IMR-90 (cell line): ENCODE measurements at regions not wholly inside any gene's neighbourhood (a gene's known extent, or its start where the extent isn't known, plus 50 kb on each side); places are given as distances from the start of the nearest gene placed in this dataset.
A peak's percentile ranks its signal among the peaks of the same experiment; 100 is the strongest.

Experiments used
- ATAC-seq: fragments of 200-7000 bp; cut with Tn5 transposase; 2 replicates; pipeline ENCODE4 v1.9.1; 2020; ENCODE audit warnings: low read depth, mild to moderate bottlenecking, moderate library complexity
- BruUV-seq: library from RNA; stranded (reverse); fragments of 400-500 nt; replicated peaks from 2 replicates; lab custom pipeline; 2021; lab: Mats Ljungman, UMichigan
- CTCF ChIA-PET: fragments of 300-600 bp; formaldehyde crosslinking; extraction: SDS; loops from one replicate; lab custom pipeline; 2021; ENCODE audit warnings: antibody characterized with exemption; lab: Yijun Ruan, JAX
- POLR2A ChIA-PET: fragments of 300-600 bp; sonication (Branson Sonifier 250); formaldehyde crosslinking; loops from one replicate; lab custom pipeline; 2022; ENCODE audit warnings: antibody characterized with exemption; ENCODE audit not compliant: unreplicated experiment; lab: Charles Lee
- DNase-seq: peaks from one replicate; pipeline ENCODE4 v3.0.0; 2013
- H2AFZ ChIP-seq: replicated peaks from 2 replicates; pipeline ENCODE3; 2013; ENCODE audit warnings: low read length, mild to moderate bottlenecking; ENCODE audit not compliant: poor library complexity
- H2AK5ac ChIP-seq: 2 replicates; pipeline ENCODE4 v1.6.1; 2013; ENCODE audit warnings: low read depth, low read length, inconsistent platforms
- H2AK9ac ChIP-seq: replicated peaks from 2 replicates; pipeline ENCODE3; 2013; ENCODE audit warnings: mild to moderate bottlenecking, low read depth, low read length, moderate library complexity; ENCODE audit not compliant: poor library complexity
- H2BK120ac ChIP-seq: 2 replicates; pipeline ENCODE4 v1.6.1; 2013; ENCODE audit warnings: low read depth, low read length, inconsistent platforms
- H2BK15ac ChIP-seq: 3 replicates; pipeline ENCODE4 v1.6.1; 2013; ENCODE audit warnings: low read depth, low read length, inconsistent platforms
- H2BK20ac ChIP-seq: 2 replicates; pipeline ENCODE4 v1.6.1; 2013; ENCODE audit warnings: low read depth, mild to moderate bottlenecking, inconsistent platforms, low read length, moderate library complexity
- H2BK5ac ChIP-seq: 2 replicates; pipeline ENCODE4 v1.6.1; 2013; ENCODE audit warnings: mild to moderate bottlenecking, low read depth, low read length, inconsistent platforms; ENCODE audit not compliant: poor library complexity, severe bottlenecking
- H3K14ac ChIP-seq: replicated peaks from 2 replicates; pipeline ENCODE4 v1.6.1; 2013; ENCODE audit warnings: low read depth, low read length, inconsistent platforms
- H3K18ac ChIP-seq: 2 replicates; pipeline ENCODE4 v1.6.1; 2013; ENCODE audit warnings: low read depth, low read length, control low read depth
- H3K23ac ChIP-seq: 2 replicates; pipeline ENCODE4 v1.6.1; 2013; ENCODE audit warnings: low read depth, low read length, inconsistent platforms
- H3K27ac ChIP-seq: 2 replicates; pipeline ENCODE4 v1.5.1; 2013; ENCODE audit warnings: mild to moderate bottlenecking, control low read depth, low read length; ENCODE audit not compliant: insufficient read depth
- H3K27me3 ChIP-seq: 2 replicates; pipeline ENCODE4 v1.6.1; 2013; ENCODE audit warnings: low read length; ENCODE audit not compliant: control insufficient read depth, insufficient read depth
- H3K36me3 ChIP-seq: 2 replicates; pipeline ENCODE4 v1.6.1; 2013; ENCODE audit warnings: low read length, mixed read lengths; ENCODE audit not compliant: control insufficient read depth, insufficient read depth
- H3K4ac ChIP-seq: 2 replicates; pipeline ENCODE4 v1.6.1; 2013; ENCODE audit warnings: low read depth, low read length, inconsistent platforms
- H3K4me1 ChIP-seq: 2 replicates; pipeline ENCODE4 v1.6.1; 2013; ENCODE audit warnings: low read length, mixed read lengths; ENCODE audit not compliant: control insufficient read depth, insufficient read depth
- H3K4me2 ChIP-seq: 2 replicates; pipeline ENCODE4 v1.6.1; 2013; ENCODE audit warnings: low read depth, mild to moderate bottlenecking, control low read depth, low read length, moderate library complexity
- H3K4me3 ChIP-seq: 2 replicates; pipeline ENCODE4 v1.5.1; 2013; ENCODE audit warnings: low read depth, mild to moderate bottlenecking, control low read depth, low read length, moderate library complexity; ENCODE audit not compliant: insufficient read depth
- H3K56ac ChIP-seq: 2 replicates; pipeline ENCODE4 v1.6.1; 2013; ENCODE audit warnings: low read length, inconsistent platforms; ENCODE audit not compliant: insufficient read depth; ENCODE audit errors: extremely low read depth
- H3K79me1 ChIP-seq, 2 experiments: 2 replicates each; pipeline ENCODE4 v1.6.1; 2013; ENCODE audit warnings: low read length in 2 of 2, inconsistent platforms in 1 of 2, low read depth in 1 of 2
- H3K9ac ChIP-seq: 2 replicates; pipeline ENCODE4 v1.6.1; 2013; ENCODE audit warnings: low read depth, low read length, control low read depth
- H3K9me1 ChIP-seq: 2 replicates; pipeline ENCODE4 v1.6.1; 2013; ENCODE audit warnings: low read length, inconsistent platforms; ENCODE audit not compliant: insufficient read depth
- H3K9me3 ChIP-seq: 2 replicates; pipeline ENCODE4 v1.6.1; 2013; ENCODE audit warnings: low read length; ENCODE audit not compliant: control insufficient read depth, insufficient read depth
- H4K20me1 ChIP-seq: 2 replicates; pipeline ENCODE4 v1.6.1; 2013; ENCODE audit warnings: low read length, inconsistent platforms; ENCODE audit not compliant: insufficient read depth
- H4K5ac ChIP-seq: 2 replicates; pipeline ENCODE4 v1.6.1; 2013; ENCODE audit warnings: mild to moderate bottlenecking, low read depth, low read length, control low read depth
- H4K8ac ChIP-seq, 2 experiments: 2 replicates each; pipeline ENCODE4 v1.6.1; 2013; ENCODE audit warnings: low read depth in 2 of 2, low read length in 2 of 2, control low read depth in 1 of 2, inconsistent platforms in 1 of 2
- H4K91ac ChIP-seq: 2 replicates; pipeline ENCODE4 v1.6.1; 2013; ENCODE audit warnings: low read depth, low read length, inconsistent platforms; ENCODE audit not compliant: insufficient read depth
- BHLHE40 ChIP-seq: fragments of 150-350 bp; IDR thresholded peaks from 2 replicates; pipeline ENCODE4 v1.6.1; 2016; ENCODE audit warnings: mild to moderate bottlenecking, low read depth, low read length
- CTCF ChIP-seq: conservative IDR thresholded peaks from 2 replicates; pipeline ENCODE4 v1.5.1; 2012; ENCODE audit warnings: mild to moderate bottlenecking, low read depth, low read length, improper control_type of control experiment
- ELK1 ChIP-seq: fragments of 150-350 bp; IDR thresholded peaks from 2 replicates; pipeline ENCODE4 v1.6.1; 2016; ENCODE audit warnings: low read depth, mild to moderate bottlenecking, low read length, moderate library complexity, borderline replicate concordance
- FOS ChIP-seq: fragments of 150-350 bp; IDR thresholded peaks from 2 replicates; pipeline ENCODE4 v1.6.1; 2016; ENCODE audit warnings: low read depth, low read length
- MAFK ChIP-seq: IDR thresholded peaks from 2 replicates; pipeline ENCODE4 v1.6.1; 2012; ENCODE audit warnings: low read depth, low read length, improper control_type of control experiment
- MAZ ChIP-seq: IDR thresholded peaks from 2 replicates; pipeline ENCODE4 v1.6.1; 2012; ENCODE audit warnings: low read depth, mild to moderate bottlenecking, low read length, improper control_type of control experiment, moderate library complexity, borderline replicate concordance
- NFE2L2 ChIP-seq: fragments of 150-350 bp; IDR thresholded peaks from 2 replicates; pipeline ENCODE4 v1.6.1; 2016; ENCODE audit warnings: low read depth, mild to moderate bottlenecking, low read length
- POLR2A ChIP-seq: IDR thresholded peaks from 2 replicates; pipeline ENCODE4 v1.6.1; 2012; ENCODE audit warnings: mild to moderate bottlenecking, low read depth, low read length
- RAD21 ChIP-seq: IDR thresholded peaks from 2 replicates; pipeline ENCODE4 v1.6.1; 2012; ENCODE audit warnings: low read length, improper control_type of control experiment
- RCOR1 ChIP-seq: IDR thresholded peaks from 2 replicates; pipeline ENCODE4 v1.6.1; 2012; ENCODE audit warnings: mild to moderate bottlenecking, low read length, improper control_type of control experiment; ENCODE audit not compliant: insufficient replicate concordance
- RFX5 ChIP-seq: IDR thresholded peaks from 2 replicates; pipeline ENCODE4 v1.8.0; 2012; ENCODE audit warnings: low read depth, mild to moderate bottlenecking, low read length, moderate library complexity
- SMC3 ChIP-seq: fragments of 150-350 bp; IDR thresholded peaks from 2 replicates; pipeline ENCODE4 v1.6.1; 2016; ENCODE audit warnings: low read depth, mild to moderate bottlenecking, antibody characterized with exemption, low read length, moderate library complexity
- USF2 ChIP-seq: fragments of 150-350 bp; IDR thresholded peaks from 2 replicates; pipeline ENCODE4 v1.6.1; 2017; ENCODE audit warnings: mild to moderate bottlenecking, antibody characterized with exemption, low read length, low read depth
- WGBS, 2 experiments: methylation state at CpG; one replicate each; pipeline versions ENCODE4 v1.1.5 to v1.1.7; 2013; ENCODE audit warnings: missing lambda C conversion rate in 2 of 2; ENCODE audit not compliant: insufficient read length in 1 of 2; ENCODE audit errors: extremely low coverage in 2 of 2; 5-methylcytosine and 5-hydroxymethylcytosine counted together
- dilution Hi-C: fragments of 300-500 bp; cut with HindIII; formaldehyde crosslinking; loops from one replicate; pipeline ENCODE4 v1.14.3; 2018; ENCODE audit warnings: low sequenced_read_pairs; ENCODE audit not compliant: unreplicated experiment
- in situ Hi-C: fragments of 300-500 bp; cut with MboI; formaldehyde crosslinking; loops from 3 replicates; pipeline ENCODE4 v1.14.3; 2019; ENCODE audit warnings: low sequenced_read_pairs, inconsistent platforms, mixed read lengths
- intact Hi-C: fragments of 100-400 bp; cut with micrococcal nuclease; formaldehyde crosslinking; loops from 2 replicates; pipeline ENCODE4 v1.10.0; 2022

- BruUV-seq: no TSS peak
These were observed 223.6 kb downstream of the ARL4A start for GRCh38 chr7:12911053-12911452.

More at GRCh38 chr7:12911053-12911452, 223.6 kb downstream of the ARL4A start:
- Histone ChIP-seq H3K14ac (no peak overlapping the region), H3K36me3 (no peaks in the 10 kb centered on the region), H3K4me2 (no peak overlapping the region), H4K91ac (no peak overlapping the region), H3K18ac (no peak overlapping the region), H2BK5ac (no peak overlapping the region), H3K9me1 (no peaks in the 10 kb centered on the region), H3K9me3 (no peaks in the 10 kb centered on the region), H3K56ac (no peak overlapping the region), H3K9ac (peak overlapping the region; percentile 44; the same call in 1 of the 2 replicates), H3K27me3 (no peaks in the 10 kb centered on the region), H4K8ac (no peak overlapping the region; a peak in 1 of 4 replicates), H3K4me3 (no peak overlapping the region), H2AFZ (peak overlapping the region; percentile 26), H3K27ac (no peak overlapping the region), H2BK15ac (no peak overlapping the region), H3K4ac (no peak overlapping the region), H2AK5ac (no peak overlapping the region), H2BK20ac (no peak overlapping the region), H3K79me1 (no peaks in the 10 kb centered on the region), H3K23ac (no peak overlapping the region), H3K4me1 (peaks cover 2% of the 10 kb centered on the region; the same call in 1 of the 2 replicates), H4K20me1 (no peaks in the 10 kb centered on the region), H2AK9ac (no peak overlapping the region), H2BK120ac (no peak overlapping the region), H4K5ac (no peak overlapping the region)
- no peak for DNase-seq
- intact Hi-C loops (no loop called here), dilution Hi-C loops (no loop called here), in situ Hi-C loops (no loop called here)
- CTCF ChIA-PET: no interaction called here
- no peak for ATAC-seq
- POLR2A ChIA-PET: no interaction called here
- TF ChIP-seq NFE2L2 (no peak), MAZ (no peak), RFX5 (no peak), CTCF (no peak), RCOR1 (no peak), ELK1 (no peak), RAD21 (no peak), POLR2A (no peak), MAFK (no peak), USF2 (no peak), FOS (no peak), SMC3 (no peak), BHLHE40 (no peak)
- WGBS, 2 experiments: no CpG with 5 or more reads among the region's 2 CpGs
